ENCODE measurements at regions not wholly inside any gene's neighbourhood (a gene's known extent, or its start where the extent isn't known, plus 50 kb on each side); places are given as distances from the start of the nearest gene placed in this dataset.

- no peak for DNase-seq (ENCODE audit: low read depth)
- ChIA-PET POLR2A (no interaction called here), CTCF (no interaction called here)
- no peaks in the 10 kb centered on the region for H3K36me3 ChIP-seq (ENCODE audit: control insufficient read depth, insufficient read depth, low read length)
- H3K27me3 ChIP-seq (ENCODE audit: control insufficient read depth, insufficient read depth, low read length) = no peaks in the 10 kb centered on the region
- no peak for TF ChIP-seq CTCF (IDR thresholded peaks at IDR 0.05; ENCODE audit: insufficient read depth, low read depth, low read length)
- no peak overlapping the region for H3K4me3 ChIP-seq (ENCODE audit: low read depth, low read length)
Measured at GRCh38 chr4:82140422-82140821, 233.4 kb downstream of the HNRNPD start.

GRCh38 chr4:82139287-82139686, 234.5 kb downstream of the HNRNPD start:
- ChIA-PET POLR2A (no interaction called here), CTCF (no interaction called here)
- H3K27me3 ChIP-seq (ENCODE audit: control insufficient read depth, insufficient read depth, low read length) = no peaks in the 10 kb centered on the region
- H3K36me3 ChIP-seq (ENCODE audit: control insufficient read depth, insufficient read depth, low read length) = no peaks in the 10 kb centered on the region
- no peak overlapping the region for H3K4me3 ChIP-seq (ENCODE audit: low read depth, low read length)
- no peak for DNase-seq (ENCODE audit: low read depth)
- TF ChIP-seq CTCF (IDR thresholded peaks at IDR 0.05; ENCODE audit: insufficient read depth, low read depth, low read length) = no peak

GRCh38 chr4:82138374-82138773, 235.4 kb downstream of the HNRNPD start:
- Histone ChIP-seq H3K27me3 (ENCODE audit: control insufficient read depth, insufficient read depth, low read length) (no peaks in the 10 kb centered on the region), H3K36me3 (ENCODE audit: control insufficient read depth, insufficient read depth, low read length) (no peaks in the 10 kb centered on the region), H3K4me3 (ENCODE audit: low read depth, low read length) (no peak overlapping the region)
- POLR2A ChIA-PET = no interaction called here
- CTCF ChIA-PET = no interaction called here
- DNase-seq (ENCODE audit: low read depth) = no peak
- no peak for TF ChIP-seq CTCF (IDR thresholded peaks at IDR 0.05; ENCODE audit: insufficient read depth, low read depth, low read length)

- no peak for DNase-seq (ENCODE audit: low read depth)
- H3K27me3 ChIP-seq (ENCODE audit: control insufficient read depth, insufficient read depth, low read length) = no peaks in the 10 kb centered on the region
- CTCF ChIA-PET = interaction anchor here (0.6 kb wide), 1 partner anchor 21 kb away, joined by 4 read pairs; no protein-coding TSS in a partner anchor
- POLR2A ChIA-PET = no interaction called here
- no peaks in the 10 kb centered on the region for H3K36me3 ChIP-seq (ENCODE audit: control insufficient read depth, insufficient read depth, low read length)
- no peak for TF ChIP-seq CTCF (IDR thresholded peaks at IDR 0.05; ENCODE audit: insufficient read depth, low read depth, low read length)
- no peak overlapping the region for H3K4me3 ChIP-seq (ENCODE audit: low read depth, low read length)
Measured at GRCh38 chr4:82136161-82136801, 237.5 kb downstream of the HNRNPD start.

- POLR2A ChIA-PET = no interaction called here
Measured at GRCh38 chr4:82128355-82128754, 245.4 kb downstream of the HNRNPD start.

More at GRCh38 chr4:82128355-82128754, 245.4 kb downstream of the HNRNPD start:
- CTCF ChIA-PET = interaction anchor here (0.9 kb wide), 1 partner anchor 9 kb away, joined by 3 read pairs; no protein-coding TSS in a partner anchor
- DNase-seq (ENCODE audit: low read depth) = no peak
- TF ChIP-seq CTCF (IDR thresholded peaks at IDR 0.05; ENCODE audit: insufficient read depth, low read depth, low read length) = no peak
- Histone ChIP-seq H3K4me3 (ENCODE audit: low read depth, low read length) (no peak overlapping the region), H3K36me3 (ENCODE audit: control insufficient read depth, insufficient read depth, low read length) (no peaks in the 10 kb centered on the region), H3K27me3 (ENCODE audit: control insufficient read depth, insufficient read depth, low read length) (no peaks in the 10 kb centered on the region)

All from BJ (cell line).